HEK293 (cell line): ENCODE measurements at regions not wholly inside any gene's neighbourhood (a gene's known extent, or its start where the extent isn't known, plus 50 kb on each side); places are given as distances from the start of the nearest gene placed in this dataset.

Experiments used
- CTCF ChIP-seq: fragments of 450-650 bp; formaldehyde crosslinking; IDR thresholded peaks from 2 replicates; pipeline ENCODE4 v1.5.1; 2016; ENCODE audit warnings: missing biosample characterization, missing genetic modification characterization
- KLF16 ChIP-seq: fragments of 450-650 bp; formaldehyde crosslinking; IDR thresholded peaks from 2 replicates; pipeline ENCODE4 v1.5.1; 2017; ENCODE audit warnings: missing biosample characterization, missing genetic modification characterization
- SP2 ChIP-seq: fragments of 450-650 bp; formaldehyde crosslinking; IDR thresholded peaks from 2 replicates; pipeline ENCODE4 v1.5.1; 2016; ENCODE audit warnings: missing biosample characterization, missing genetic modification characterization
- ZNF10 ChIP-seq: fragments of 450-650 bp; formaldehyde crosslinking; IDR thresholded peaks from 2 replicates; pipeline ENCODE4 v1.5.1; 2017; ENCODE audit warnings: missing biosample characterization, missing genetic modification characterization
- ZNF501 ChIP-seq: fragments of 450-650 bp; formaldehyde crosslinking; IDR thresholded peaks from 2 replicates; pipeline ENCODE4 v1.5.1; 2016; ENCODE audit warnings: missing biosample characterization, missing genetic modification characterization
- ZSCAN4 ChIP-seq: fragments of 450-650 bp; formaldehyde crosslinking; IDR thresholded peaks from 2 replicates; pipeline ENCODE4 v1.5.1; 2017; ENCODE audit warnings: missing biosample characterization, missing genetic modification characterization
- TF ChIP-seq, protein P1 (sequence below): fragments of 450-650 bp; formaldehyde crosslinking; IDR thresholded peaks from 2 replicates; pipeline ENCODE4 v1.5.1; 2016; ENCODE audit warnings: missing biosample characterization, missing genetic modification characterization

- TF ChIP-seq ZNF10 (no peak), KLF16 (no peak), CTCF (tag by site-specific recombination) (no peak), ZNF501 (tag by site-specific recombination) (no peak), SP2 (tag by site-specific recombination) (no peak), ZSCAN4 (tag by site-specific recombination) (no peak)
- TF ChIP-seq, protein P1, sequence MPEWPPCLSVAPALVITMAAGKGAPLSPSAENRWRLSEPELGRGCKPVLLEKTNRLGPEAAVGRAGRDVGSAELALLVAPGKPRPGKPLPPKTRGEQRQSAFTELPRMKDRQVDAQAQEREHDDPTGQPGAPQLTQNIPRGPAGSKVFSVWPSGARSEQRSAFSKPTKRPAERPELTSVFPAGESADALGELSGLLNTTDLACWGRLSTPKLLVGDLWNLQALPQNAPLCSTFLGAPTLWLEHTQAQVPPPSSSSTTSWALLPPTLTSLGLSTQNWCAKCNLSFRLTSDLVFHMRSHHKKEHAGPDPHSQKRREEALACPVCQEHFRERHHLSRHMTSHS (tag by site-specific recombination), result no peak
Observed at GRCh38 chrX:94288972-94289371, 615.0 kb downstream of the FAM133A start.
